NOMO-1 treated with dmso at 0.1 percent for 144 hours (cell line): ENCODE measurements at regions not wholly inside any gene's neighbourhood (a gene's known extent, or its start where the extent isn't known, plus 50 kb on each side); places are given as distances from the start of the nearest gene placed in this dataset.

Source experiments
- DNase-seq: peaks from one replicate; lab custom pipeline; 2025; ENCODE audit not compliant: unreplicated experiment; lab: John Stamatoyannopoulos, UW

DNA sequence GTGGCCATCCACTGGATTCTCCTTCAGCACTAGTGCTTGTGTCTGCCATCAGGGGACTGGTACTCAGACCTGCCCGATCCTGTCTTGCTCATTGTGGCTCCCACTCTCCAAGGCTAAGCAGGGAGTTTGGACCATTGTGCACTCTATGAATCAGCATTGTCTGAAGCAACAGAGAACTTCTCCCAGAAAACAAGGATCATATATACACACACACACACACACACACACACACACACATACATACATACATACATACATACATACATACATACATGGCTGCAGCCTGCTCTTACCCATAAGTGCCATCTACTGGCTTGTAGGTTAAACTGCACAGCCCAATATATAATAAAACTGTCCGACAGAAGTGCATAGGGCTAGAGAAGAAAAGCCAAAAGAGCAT lies 345.3 kb upstream of the LCORL start:
- no peak for DNase-seq

DNA sequence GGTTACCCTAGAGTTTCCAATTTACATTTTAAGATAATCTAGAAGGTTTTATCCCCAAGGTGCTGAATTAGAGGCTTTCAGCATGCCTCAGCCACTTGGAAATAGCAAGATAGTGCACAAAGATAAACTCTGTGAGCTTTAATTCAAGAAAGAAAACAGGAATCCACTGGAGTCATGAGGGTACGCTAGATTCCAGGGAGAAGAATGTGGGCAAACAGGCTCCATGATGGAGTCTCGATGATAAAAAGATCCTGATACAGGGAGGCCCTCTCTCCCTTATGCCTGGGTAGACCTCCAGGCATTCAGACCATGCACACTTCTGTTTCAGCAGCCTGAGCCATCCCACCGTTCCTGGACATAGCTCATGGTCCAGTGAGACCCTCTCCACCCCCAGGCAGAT lies 344.6 kb upstream of the LCORL start:
- no peak for DNase-seq

DNA sequence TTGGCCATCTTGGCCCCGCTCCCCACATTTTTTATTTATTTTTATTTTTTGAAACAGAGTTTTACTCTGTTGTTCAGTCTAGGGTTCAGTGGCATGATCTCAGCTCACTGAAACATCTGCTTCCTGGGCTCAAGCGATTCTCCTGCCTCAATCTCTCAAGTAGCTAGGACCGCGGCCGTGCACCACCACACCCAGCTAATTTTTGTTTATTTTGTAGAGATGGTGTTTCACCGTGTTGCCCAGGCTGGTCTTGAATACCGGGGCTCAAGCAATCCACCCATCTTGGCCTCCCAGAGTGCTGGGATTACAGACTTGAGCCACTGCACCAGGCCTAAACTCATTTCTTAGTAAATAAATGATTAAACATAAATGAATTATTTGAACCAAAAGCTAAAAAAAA lies 322.0 kb upstream of the LCORL start:
- no peak for DNase-seq

DNA sequence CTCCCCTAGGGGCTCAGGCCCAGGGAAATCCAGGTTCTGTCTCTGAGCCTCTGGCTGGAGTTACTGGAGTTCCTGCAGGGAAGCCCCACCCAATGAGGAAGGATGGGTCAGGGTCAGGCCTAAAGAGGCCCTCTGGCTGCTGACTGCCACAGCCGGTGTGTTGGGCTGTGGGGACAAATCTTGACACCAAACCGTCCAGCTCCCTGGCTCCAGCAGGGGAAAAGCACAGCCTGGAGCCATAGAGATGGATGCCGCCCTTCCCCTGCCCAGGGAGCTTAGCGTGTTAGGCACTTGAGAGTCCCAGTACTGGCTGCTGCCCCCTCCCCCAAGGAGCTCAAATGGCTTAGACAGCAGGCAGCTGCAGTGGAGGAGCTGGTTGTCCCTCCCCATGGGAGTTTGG lies 321.3 kb upstream of the LCORL start:
- DNase-seq, result no peak

DNA sequence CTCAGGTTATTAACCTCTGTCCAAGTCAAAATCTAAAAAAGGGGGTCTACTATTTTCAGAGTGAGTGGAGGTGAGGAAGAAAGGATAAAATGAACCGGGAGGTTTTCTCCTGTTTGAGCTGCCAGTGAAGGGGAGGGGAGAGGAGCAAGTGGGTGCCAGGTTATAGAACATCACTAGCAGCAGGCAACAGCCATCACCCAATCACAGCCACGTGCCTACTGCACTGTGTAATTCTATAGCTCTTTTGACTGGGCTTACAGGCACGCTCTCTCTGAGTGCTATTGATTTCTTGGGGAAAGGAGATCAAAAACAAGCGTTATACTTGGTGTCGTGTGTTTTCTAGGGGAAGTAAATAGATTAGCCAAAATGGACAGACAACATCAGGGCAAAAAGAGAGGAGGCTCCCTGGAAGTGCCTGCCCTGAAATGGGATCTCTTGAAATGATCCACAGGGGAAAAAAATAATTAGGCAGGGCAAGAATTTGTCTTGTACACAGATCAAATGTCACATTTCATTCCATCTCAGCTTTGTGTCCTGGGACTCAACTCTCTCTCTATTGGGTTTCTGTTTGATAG lies 300.5 kb upstream of the LCORL start:
- no peak for DNase-seq

DNA sequence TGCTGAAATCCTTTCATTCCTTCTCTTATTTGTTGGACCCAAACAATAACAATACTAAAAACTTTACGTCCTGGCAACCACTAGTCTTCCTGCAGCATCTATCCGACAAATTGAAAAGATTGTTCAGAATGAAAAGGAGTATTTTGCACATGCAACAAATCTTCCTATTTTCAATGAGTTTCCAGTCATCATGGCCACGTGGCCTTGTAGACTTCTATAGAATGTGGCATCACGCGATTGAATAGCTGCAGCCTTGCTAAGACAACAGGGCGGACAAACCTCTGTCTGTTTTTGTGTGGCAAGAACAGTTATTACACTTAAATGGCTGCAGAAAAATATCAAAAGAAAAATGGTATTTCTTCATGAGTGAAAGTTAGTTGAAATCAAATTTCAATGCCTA lies 297.9 kb upstream of the LCORL start:
- no peak for DNase-seq

DNA sequence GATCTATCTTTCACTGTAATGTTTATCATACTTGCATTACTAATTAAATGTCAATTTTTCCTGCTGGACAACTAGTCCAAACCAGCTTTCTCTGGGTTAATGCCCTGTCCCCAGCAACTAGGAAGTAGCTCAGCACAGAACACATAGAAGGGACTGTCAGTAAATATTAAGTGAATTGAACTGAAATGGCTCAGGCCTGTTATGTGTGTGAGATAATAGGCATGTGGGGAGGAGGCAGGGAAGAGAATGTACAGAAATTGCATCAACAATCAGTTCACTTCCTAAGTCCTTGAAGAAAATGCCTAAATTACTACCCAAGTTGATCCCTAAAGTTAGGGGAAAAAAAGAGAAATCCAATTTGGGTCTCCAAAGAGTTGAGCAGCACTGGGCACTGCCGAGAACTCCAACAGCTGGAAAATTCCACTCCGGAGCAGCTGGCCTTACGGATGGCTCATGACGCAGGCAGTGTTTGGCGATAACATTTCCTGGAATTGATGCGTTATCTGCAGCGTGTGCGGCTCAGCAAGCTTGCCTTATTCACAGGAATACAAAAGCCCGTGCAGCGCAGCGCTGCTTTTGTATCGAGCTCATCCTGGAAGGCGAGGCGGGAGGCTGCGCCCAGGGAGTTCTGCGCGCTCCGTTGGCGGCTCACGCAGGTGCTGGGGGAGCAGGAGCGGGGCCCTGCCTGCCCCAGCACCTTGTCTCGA lies 297.3 kb upstream of the LCORL start:
- DNase-seq, result no peak

DNA sequence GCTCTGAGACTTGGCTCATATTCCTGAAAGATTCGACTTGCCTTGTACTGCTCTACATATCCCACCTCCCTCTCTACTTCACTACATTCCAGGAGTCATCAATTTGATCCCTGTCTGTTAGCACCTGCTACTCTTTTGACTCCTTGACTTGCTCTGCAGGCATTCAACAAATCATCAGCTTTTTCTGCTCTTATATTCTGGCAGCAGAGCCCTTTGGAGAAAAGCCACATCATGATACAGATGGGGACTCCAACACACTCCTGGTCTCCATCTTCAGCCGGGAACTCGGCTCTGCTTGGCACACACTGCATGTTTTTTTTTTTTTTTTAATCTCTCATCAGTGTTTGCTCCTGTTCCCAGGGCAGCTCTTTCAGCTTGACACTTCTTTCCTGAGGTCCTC lies 293.2 kb upstream of the LCORL start:
- no peak for DNase-seq

DNA sequence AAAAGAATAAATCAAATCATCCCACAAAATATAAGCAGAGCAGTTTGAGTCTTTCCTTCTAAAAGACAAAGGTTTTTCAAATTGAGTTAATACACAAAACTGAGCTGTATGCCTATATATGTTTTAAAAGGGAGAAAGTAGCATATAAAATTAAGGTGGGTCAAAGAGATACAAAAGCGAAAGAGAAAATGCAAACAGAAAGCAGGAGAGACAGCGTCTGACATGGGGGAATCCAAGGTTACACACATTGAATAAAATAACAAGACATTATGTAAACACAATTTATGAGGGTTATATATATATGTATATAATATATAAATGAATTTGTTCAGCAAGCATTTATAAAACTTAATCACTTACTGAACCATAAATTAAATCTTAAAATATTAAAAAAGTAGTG lies 276.1 kb upstream of the LCORL start:
- no peak for DNase-seq

DNA sequence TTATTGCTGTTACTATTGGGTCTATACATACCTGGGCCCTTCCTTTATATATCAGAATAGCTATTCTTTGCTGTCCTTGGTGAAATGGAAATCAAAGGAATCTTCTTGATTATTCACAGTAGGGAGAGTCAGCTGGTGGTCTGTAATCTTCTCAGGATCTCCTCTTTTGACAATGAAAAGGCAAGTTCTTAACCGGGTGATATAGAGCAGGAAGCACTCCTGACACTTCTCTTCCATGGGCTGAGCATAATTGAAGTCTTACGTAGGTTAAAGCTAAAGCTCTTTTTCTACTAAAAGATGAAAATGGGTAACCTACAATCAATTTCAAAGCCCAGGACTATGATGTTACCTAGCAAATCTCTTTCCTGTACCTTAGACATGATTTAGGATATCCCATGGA lies 274.9 kb upstream of the LCORL start:
- DNase-seq, result no peak

DNA sequence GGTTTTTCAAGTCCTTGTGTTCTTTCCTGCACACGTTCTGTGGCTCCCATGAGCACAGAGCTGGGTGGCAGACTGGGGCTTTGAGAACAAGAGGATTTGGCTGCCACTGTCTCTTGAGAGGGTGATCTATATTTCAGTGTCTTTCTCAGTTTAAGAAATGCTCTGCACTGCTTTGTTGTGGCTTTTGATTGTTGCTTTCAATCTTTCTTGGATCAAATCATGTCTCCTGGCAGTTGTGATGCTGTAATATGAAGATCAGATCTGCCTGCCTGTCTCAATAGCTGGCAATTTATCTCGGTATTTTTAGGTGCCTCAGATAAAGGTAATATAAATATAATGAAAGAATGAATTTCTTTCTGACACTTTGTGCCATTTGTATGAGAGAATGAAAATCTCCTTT lies 273.3 kb upstream of the LCORL start:
- DNase-seq, result no peak

DNA sequence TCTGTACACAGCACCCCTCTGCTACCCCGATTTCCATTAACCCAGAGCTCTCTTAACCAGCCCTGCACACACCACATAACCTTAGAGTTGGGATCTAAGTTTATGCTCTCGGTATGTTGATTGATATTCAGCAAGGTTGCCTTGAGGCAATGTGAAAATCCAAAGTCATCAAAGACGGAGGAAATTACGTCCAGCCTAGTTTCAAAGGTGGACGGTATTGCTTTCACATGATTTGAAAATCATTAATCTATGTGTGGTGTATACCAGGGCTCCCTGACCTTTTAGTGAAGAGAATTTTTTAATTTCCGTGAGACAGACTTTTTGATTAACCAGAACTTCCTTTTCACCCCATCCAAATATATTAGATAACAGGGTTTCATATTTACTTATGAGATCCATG lies 272.5 kb upstream of the LCORL start:
- no peak for DNase-seq

DNA sequence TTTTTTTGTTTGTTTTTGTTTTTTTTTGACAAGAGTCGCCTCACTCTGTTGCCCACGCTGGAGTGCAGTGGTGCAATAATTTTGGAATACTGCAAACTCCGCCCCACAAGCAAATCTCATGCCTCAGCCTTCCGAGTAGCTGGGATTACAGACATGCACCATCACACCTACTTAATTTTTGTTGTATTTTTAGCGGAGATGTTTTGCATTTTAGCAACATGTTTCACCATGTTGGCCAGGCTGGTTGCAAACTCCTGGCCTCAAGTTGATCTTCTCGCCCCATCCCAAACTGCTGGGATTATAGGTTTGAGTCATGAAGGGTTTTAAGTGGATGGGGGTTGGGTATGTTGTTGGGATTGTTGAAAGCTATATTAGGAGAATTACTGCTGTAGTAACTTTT lies 270.9 kb upstream of the LCORL start:
- no peak for DNase-seq

DNA sequence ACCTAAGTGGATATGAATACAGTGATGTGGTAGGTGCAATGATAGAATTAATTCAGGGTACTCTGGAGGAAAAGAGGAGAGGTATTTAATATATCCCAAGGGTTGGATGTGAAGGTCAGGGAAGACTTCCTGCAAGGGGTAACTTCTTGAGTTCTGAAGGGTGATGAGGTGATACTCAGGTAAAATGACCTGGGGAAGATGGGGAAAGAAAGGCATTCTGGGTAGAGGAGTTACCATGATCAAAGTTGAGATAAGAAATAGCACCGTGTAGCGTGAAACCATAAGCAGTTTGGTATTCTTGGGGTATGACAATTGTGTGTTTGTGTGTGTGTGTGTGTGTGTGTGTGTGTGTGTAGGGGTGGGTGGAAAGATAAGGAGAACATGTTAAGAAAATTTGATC lies 270.4 kb upstream of the LCORL start:
- DNase-seq, result no peak

DNA sequence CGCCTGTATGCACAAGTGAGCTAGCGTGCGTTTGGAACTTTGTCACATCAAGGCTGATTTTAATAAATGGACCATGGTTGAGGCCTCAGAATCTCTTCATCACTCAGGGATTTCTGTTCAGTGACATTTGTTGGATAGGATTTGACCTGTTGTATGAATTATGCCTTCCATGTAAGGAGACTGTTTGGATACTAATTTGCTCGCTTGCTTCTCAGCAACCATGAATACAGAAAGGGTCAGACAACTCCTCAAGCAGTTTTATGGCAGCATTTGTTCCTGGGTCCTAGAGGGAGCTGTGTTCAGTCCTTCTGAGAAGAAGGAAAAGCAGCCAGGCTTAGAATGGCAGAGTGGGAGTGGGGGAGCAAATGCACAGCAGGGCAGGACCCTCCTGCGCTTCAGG lies 269.7 kb upstream of the LCORL start:
- no peak for DNase-seq

DNA sequence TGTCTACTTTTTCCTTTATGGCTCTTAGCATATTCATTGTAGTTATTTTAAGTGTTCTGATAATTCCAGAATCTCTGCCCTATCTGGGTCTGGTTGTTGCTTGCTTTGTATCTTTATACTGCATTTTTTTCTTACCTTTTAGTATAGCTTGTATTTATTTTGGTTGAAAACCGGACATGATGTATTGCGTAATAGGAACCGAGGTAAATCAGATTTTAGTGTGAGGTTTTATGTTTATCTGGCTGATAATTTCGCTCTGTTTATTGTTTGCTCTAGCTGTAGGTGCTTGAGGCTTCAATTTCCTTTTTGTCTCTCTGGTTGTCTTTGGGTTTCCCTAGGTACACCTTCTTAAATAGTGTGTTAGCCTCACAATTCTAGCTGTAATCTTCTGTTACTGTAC lies 263.8 kb upstream of the LCORL start:
- no peak for DNase-seq

DNA sequence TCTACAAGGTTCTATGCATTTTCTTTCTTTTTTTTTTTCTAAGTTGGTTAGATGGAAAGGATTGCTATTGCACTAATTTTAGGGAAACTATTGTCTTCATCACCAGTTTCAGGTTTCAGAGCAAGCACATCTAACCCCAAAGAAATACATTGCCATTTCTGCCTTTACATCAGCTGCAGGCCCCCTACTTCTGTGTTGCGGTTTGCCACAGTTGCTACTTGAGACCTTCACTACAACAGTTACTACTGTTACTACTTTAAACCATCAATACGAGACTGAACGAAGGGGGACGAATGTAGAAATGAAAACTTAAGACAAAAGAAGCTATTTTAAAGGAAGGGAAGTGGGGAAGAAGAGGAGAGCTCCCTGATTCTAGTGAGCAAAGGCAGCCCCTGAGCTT lies 256.7 kb upstream of the LCORL start:
- no peak for DNase-seq

DNA sequence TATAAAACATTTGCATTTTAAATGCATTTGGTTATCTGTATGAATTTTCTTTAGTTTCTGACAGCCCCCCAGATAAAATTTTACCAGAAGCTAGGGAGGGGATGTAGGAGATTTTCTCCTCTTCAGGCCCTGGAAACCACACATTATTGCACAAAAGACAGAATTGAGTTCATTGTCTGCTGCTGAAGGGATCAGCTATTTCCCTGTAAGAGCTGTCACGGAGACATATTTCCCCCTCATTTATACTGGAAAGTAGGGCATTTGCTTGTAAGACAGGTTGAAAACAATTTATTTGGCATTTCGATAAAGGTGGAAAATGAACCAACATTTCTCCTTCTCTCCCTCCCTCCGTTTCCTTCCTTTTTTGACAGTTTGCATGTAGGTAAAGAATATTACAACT lies 241.3 kb upstream of the LCORL start:
- no peak for DNase-seq

DNA sequence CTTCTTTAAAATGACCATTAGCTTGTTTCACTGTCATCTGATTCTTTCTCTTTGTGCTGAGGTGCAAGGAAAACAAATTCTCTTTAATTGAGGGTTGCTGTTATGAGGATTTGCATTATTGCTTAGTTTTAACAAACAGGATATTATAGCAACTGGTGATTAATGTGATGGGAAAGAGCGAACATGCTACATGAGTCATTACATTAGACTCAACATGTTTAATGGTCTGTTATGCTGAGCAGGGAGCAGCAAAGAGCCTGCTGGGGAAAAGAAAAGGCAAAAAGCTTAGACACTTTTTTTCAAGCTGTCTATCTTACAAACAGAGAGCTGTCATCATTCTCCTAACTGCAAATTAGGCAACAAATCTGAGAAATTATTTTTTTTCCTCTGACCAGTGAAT lies 230.5 kb upstream of the LCORL start:
- no peak for DNase-seq

DNA sequence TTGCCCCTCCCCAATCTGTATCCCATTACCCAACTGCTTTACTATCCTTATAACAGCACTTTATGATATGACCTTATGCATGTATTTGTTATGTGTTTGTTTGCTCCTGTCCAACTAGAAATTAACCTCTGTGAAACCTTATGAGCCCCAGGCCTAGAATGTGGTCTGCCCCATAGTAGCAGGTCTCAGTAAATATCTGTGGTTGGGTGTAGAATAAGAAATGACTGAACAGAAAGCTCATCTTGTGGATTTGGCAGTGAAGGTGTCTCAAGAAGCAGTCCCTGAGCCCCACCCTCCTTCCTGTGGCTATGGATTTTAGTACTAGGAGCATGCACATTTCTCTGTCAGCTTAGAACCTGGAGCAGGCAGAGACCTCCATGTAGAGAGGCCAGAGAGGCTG lies 229.0 kb upstream of the LCORL start:
- no peak for DNase-seq

DNA sequence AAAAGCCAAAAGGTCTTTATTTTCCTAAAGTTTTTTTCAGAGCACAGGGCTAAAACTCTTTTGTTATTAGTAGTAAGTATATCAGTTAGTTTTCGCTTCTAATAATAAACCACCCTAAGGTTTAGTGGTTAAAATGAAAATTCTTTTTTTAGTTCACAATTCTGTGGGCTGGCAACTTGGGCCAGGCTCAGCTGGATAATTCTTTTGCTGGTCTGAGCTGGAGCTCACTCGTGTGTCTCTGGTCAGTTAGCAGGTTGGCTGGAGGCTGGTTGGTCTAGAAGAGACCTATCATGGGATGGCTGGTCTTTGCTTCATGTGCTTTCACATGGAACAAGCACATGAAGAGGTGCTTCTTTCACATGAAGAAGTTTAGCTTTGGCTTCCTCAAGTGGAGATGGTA lies 227.1 kb upstream of the LCORL start:
- no peak for DNase-seq

DNA sequence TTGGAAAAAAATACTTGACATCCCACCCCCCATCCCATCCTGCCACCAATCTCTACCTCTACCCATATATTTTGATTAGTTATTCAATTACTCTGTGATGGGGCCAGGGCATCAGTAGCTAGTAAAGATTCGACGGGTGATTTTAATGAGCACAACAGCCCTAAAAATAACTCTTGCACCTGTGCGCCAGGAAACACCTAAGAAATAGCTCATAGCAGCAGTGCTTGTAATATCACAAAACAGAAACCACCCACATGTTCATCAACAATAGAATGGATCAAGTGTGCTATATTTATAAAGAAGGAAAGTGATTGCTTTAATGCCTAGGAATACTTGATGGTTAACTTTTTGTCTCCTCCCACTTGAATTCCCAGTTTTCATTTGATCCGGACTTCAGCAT lies 225.6 kb upstream of the LCORL start:
- no peak for DNase-seq

DNA sequence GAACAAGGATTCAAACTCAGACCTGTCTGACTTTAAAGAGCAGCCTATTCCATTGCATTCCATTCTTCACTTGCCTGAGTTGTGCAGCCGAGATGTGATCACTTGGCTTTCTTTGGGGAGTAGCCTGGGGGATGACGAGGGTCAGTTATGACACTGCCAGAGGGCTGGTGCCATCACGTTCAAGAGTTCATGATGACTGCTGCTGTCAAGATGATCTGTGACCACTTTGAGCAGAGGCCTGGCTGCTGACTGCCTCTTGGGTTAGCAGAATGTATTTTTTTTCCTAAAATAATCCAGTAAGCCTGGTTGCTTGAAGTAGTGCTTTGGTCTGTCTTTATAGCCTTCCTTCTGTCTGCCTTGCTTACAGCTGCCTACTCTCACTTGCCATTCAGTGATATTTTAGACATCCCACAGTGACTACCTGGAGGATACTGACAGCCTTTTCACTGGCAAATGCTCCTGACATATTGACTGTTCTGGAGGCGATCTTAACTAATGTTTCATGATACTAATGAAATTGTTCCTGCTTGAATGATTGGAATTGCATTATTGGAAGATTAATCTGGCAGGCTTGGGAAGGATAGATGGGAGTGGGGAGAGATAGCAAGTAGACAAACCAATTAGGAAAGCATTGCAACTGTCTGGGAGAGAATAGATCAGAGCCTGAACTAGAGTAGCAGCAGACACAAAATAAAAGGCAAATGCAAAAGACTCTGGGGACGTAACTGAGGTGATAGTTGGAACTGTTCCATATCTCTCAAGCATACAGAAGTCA lies 221.6 kb upstream of the LCORL start:
- DNase-seq, result no peak
